ENCODE measurements at regions not wholly inside any gene's neighbourhood (a gene's known extent, or its start where the extent isn't known, plus 50 kb on each side); places are given as distances from the start of the nearest gene placed in this dataset.

DNA sequence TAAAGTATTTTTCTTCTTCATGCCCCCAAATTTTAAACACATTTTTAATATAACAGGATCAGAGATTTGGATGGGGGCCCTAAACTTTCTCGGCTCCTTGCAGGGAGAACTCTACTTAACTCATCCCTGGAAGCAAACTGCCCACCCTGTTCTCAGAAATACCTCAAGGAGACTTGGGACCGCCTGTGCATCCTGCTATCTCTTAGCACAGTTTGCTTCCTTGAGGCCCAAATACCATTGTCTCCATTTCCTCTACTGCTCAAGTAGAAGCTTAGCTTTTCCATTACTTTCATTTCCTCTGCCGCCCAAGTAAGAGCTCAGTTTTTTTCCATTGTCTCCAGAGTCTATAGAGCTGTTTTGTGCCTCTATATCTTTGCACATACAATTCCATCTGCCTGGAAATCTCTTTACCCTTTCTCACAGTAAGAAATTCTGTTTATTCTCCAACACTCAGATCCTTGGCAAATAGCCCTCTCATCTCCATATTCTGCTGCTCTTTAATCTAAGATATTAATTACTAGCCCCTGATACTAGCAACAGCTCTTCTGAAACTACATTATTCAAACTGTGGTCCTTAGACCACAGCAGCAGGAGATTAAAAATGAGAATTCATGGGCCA is 137.8 kb downstream of the CEMIP2 start:
- TF ChIP-seq, protein P1, sequence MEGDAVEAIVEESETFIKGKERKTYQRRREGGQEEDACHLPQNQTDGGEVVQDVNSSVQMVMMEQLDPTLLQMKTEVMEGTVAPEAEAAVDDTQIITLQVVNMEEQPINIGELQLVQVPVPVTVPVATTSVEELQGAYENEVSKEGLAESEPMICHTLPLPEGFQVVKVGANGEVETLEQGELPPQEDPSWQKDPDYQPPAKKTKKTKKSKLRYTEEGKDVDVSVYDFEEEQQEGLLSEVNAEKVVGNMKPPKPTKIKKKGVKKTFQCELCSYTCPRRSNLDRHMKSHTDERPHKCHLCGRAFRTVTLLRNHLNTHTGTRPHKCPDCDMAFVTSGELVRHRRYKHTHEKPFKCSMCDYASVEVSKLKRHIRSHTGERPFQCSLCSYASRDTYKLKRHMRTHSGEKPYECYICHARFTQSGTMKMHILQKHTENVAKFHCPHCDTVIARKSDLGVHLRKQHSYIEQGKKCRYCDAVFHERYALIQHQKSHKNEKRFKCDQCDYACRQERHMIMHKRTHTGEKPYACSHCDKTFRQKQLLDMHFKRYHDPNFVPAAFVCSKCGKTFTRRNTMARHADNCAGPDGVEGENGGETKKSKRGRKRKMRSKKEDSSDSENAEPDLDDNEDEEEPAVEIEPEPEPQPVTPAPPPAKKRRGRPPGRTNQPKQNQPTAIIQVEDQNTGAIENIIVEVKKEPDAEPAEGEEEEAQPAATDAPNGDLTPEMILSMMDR (IDR thresholded peaks at IDR 0.05): no peak
- TF ChIP-seq EP300 (IDR thresholded peaks at IDR 0.05): peak in 2 of 4 donors; percentile 51 to 68
